ENCODE measurements at regions not wholly inside any gene's neighbourhood (a gene's known extent, or its start where the extent isn't known, plus 50 kb on each side); places are given as distances from the start of the nearest gene placed in this dataset.

GRCh38 chr11:115919341-115920091, 415.3 kb upstream of the CADM1 start:
- Histone ChIP-seq H3K36me3 (ENCODE audit: low read depth) (no peaks in the 10 kb centered on the region), H4K20me1 (ENCODE audit: insufficient read depth) (no peaks in the 10 kb centered on the region), H3K9me2 (ENCODE audit: insufficient read depth) (no peaks in the 10 kb centered on the region), H3K9ac (no peak overlapping the region), H3K27me3 (replicated peaks; ENCODE audit: insufficient read depth) (no peaks in the 10 kb centered on the region), H3K4me1 (ENCODE audit: insufficient read depth) (no peaks in the 10 kb centered on the region), H3K27ac (no peak overlapping the region), H3K9me3 (ENCODE audit: low read depth) (no peaks in the 10 kb centered on the region), H2AFZ (no peak overlapping the region), H3F3A (ENCODE audit: insufficient read depth) (no peaks in the 10 kb centered on the region), H3K4me3 (no peak overlapping the region), H3K79me2 (ENCODE audit: insufficient read depth) (no peaks in the 10 kb centered on the region), H3K4me2 (ENCODE audit: unreplicated experiment) (no peak overlapping the region)
- TF ChIP-seq EZH2phosphoT487 (IDR thresholded peaks at IDR 0.05; ENCODE audit: insufficient read depth, low read depth) (no peak), EZH2 (IDR thresholded peaks at IDR 0.05; ENCODE audit: insufficient read depth, poor library complexity, severe bottlenecking) (no peak)
- DNase-seq: no peak
- in situ Hi-C loops (cut with MboI): no loop called here
- WGBS, 2 experiments (ENCODE audit: low coverage in 1 of 2, low lambda C conversion rate in 2 of 2, missing lambda C conversion rate in 2 of 2): 6% methylated on average over 4 of the region's 4 CpGs

- 12 to 19% methylated on average over 2 of the region's 2 CpGs for WGBS, 2 experiments (ENCODE audit: low coverage in 1 of 2, low lambda C conversion rate in 2 of 2, missing lambda C conversion rate in 2 of 2)
- in situ Hi-C loops (cut with MboI): no loop called here
- no peaks in the 10 kb centered on the region for H3K27me3 ChIP-seq (replicated peaks; ENCODE audit: insufficient read depth)
- H3K9ac ChIP-seq: no peak overlapping the region
- no peaks in the 10 kb centered on the region for H3F3A ChIP-seq (ENCODE audit: insufficient read depth)
- no peak overlapping the region for H3K4me3 ChIP-seq
- H3K4me2 ChIP-seq (ENCODE audit: unreplicated experiment): no peak overlapping the region
- no peaks in the 10 kb centered on the region for H3K36me3 ChIP-seq (ENCODE audit: low read depth)
- H3K27ac ChIP-seq: no peak overlapping the region
- H3K9me3 ChIP-seq (ENCODE audit: low read depth): no peaks in the 10 kb centered on the region
- H3K4me1 ChIP-seq (ENCODE audit: insufficient read depth): no peaks in the 10 kb centered on the region
- H4K20me1 ChIP-seq (ENCODE audit: insufficient read depth): no peaks in the 10 kb centered on the region
- no peak overlapping the region for H2AFZ ChIP-seq
- no peaks in the 10 kb centered on the region for H3K79me2 ChIP-seq (ENCODE audit: insufficient read depth)
- TF ChIP-seq EZH2phosphoT487 (IDR thresholded peaks at IDR 0.05; ENCODE audit: insufficient read depth, low read depth): no peak
- no peak for TF ChIP-seq EZH2 (IDR thresholded peaks at IDR 0.05; ENCODE audit: insufficient read depth, poor library complexity, severe bottlenecking)
- no peaks in the 10 kb centered on the region for H3K9me2 ChIP-seq (ENCODE audit: insufficient read depth)
- no peak for DNase-seq
These were observed 414.4 kb upstream of the CADM1 start for GRCh38 chr11:115918576-115918975.

GRCh38 chr11:115916608-115917007, 412.4 kb upstream of the CADM1 start:
- Histone ChIP-seq H3K36me3 (ENCODE audit: low read depth) (no peaks in the 10 kb centered on the region), H3K4me1 (ENCODE audit: insufficient read depth) (no peaks in the 10 kb centered on the region), H3F3A (ENCODE audit: insufficient read depth) (no peaks in the 10 kb centered on the region), H3K9me2 (ENCODE audit: insufficient read depth) (no peaks in the 10 kb centered on the region), H3K4me2 (ENCODE audit: unreplicated experiment) (no peak overlapping the region), H3K27me3 (replicated peaks; ENCODE audit: insufficient read depth) (no peaks in the 10 kb centered on the region), H3K4me3 (no peak overlapping the region), H4K20me1 (ENCODE audit: insufficient read depth) (no peaks in the 10 kb centered on the region), H3K9ac (no peak overlapping the region), H2AFZ (no peak overlapping the region), H3K9me3 (ENCODE audit: low read depth) (no peaks in the 10 kb centered on the region), H3K79me2 (ENCODE audit: insufficient read depth) (no peaks in the 10 kb centered on the region), H3K27ac (no peak overlapping the region)
- 15 to 18% methylated on average over 2 of the region's 2 CpGs for WGBS, 2 experiments (ENCODE audit: low coverage in 1 of 2, low lambda C conversion rate in 2 of 2, missing lambda C conversion rate in 2 of 2)
- TF ChIP-seq EZH2 (IDR thresholded peaks at IDR 0.05; ENCODE audit: insufficient read depth, poor library complexity, severe bottlenecking): no peak
- no peak for TF ChIP-seq EZH2phosphoT487 (IDR thresholded peaks at IDR 0.05; ENCODE audit: insufficient read depth, low read depth)
- in situ Hi-C loops (cut with MboI): no loop called here
- no peak for DNase-seq

DNA sequence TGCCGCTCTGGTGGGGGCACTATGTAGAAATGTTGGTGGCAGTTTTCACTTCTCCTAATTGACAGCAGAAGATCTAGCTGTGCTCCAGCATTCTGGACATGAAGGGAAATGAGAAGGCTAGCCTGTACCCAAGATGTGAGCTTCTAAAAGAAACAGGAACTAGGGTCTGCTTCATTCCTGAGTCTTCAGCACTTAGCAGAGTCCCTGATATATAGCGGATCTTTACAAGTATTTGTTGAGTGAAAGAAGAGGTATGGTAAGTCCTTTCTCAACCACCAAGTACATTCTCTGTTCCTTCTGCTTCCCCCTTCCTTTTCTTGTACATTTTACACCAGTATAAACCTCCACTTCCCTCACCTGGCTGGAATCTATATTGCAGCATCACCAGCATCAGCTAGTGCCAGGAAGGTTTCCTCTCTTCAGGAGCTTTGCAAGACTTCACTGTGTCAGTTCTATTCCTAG, 408.3 kb upstream of the CADM1 start:
- Histone ChIP-seq H3K9me3 (ENCODE audit: low read depth) (no peaks in the 10 kb centered on the region), H2AFZ (no peak overlapping the region), H3K4me3 (no peak overlapping the region), H3K27me3 (replicated peaks; ENCODE audit: insufficient read depth) (no peaks in the 10 kb centered on the region), H3K9me2 (ENCODE audit: insufficient read depth) (no peaks in the 10 kb centered on the region), H3K36me3 (ENCODE audit: low read depth) (no peaks in the 10 kb centered on the region), H3K9ac (no peak overlapping the region), H3K27ac (no peak overlapping the region), H3K4me1 (ENCODE audit: insufficient read depth) (no peaks in the 10 kb centered on the region), H3K4me2 (ENCODE audit: unreplicated experiment) (no peak overlapping the region), H3K79me2 (ENCODE audit: insufficient read depth) (no peaks in the 10 kb centered on the region), H4K20me1 (ENCODE audit: insufficient read depth) (no peaks in the 10 kb centered on the region), H3F3A (ENCODE audit: insufficient read depth) (no peaks in the 10 kb centered on the region)
- in situ Hi-C loops (cut with MboI): no loop called here
- TF ChIP-seq EZH2 (IDR thresholded peaks at IDR 0.05; ENCODE audit: insufficient read depth, poor library complexity, severe bottlenecking) (no peak), EZH2phosphoT487 (IDR thresholded peaks at IDR 0.05; ENCODE audit: insufficient read depth, low read depth) (no peak)
- no peak for DNase-seq
- WGBS, 2 experiments (ENCODE audit: low coverage in 1 of 2, low lambda C conversion rate in 2 of 2, missing lambda C conversion rate in 2 of 2): 43 to 46% methylated on average over 2 of the region's 2 CpGs

Measured in GM23248 (cell line).